ENCODE measurements at regions not wholly inside any gene's neighbourhood (a gene's known extent, or its start where the extent isn't known, plus 50 kb on each side); places are given as distances from the start of the nearest gene placed in this dataset.

GRCh38 chr3:150218841-150219240, 189.3 kb upstream of the TSC22D2 start:
- TF ChIP-seq ZNF121 (CRISPR knock-in tag; conservative IDR thresholded peaks at IDR 0.05) (no peak), HNRNPUL1 (IDR thresholded peaks at IDR 0.05; ENCODE audit: low read length) (no peak), UBTF (IDR thresholded peaks at IDR 0.05; ENCODE audit: borderline replicate concordance in 1 of 2, low read depth in 2 of 2, low read length in 2 of 2) (no peak), EZH2 (IDR thresholded peaks at IDR 0.05; ENCODE audit: borderline replicate concordance, low read depth, low read length) (no peak), EP300 (IDR thresholded peaks at IDR 0.05; ENCODE audit: low read length) (no peak), JUND (IDR thresholded peaks at IDR 0.05; ENCODE audit: borderline replicate concordance, low read depth, low read length) (no peak), JUND (tag; IDR thresholded peaks at IDR 0.05; ENCODE audit: borderline replicate concordance, low read depth, low read length) (no peak), COPS2 (conservative IDR thresholded peaks at IDR 0.05) (no peak), BHLHE40 (IDR thresholded peaks at IDR 0.05; ENCODE audit: low read length) (no peak), ZNF436 (CRISPR knock-in tag; IDR thresholded peaks at IDR 0.05) (no peak), CEBPZ (IDR thresholded peaks at IDR 0.05; ENCODE audit: borderline replicate concordance, low read depth, low read length) (no peak), FOS (IDR thresholded peaks at IDR 0.05; ENCODE audit: extremely low read depth, insufficient read length) (no peak), POLR2A (conservative IDR thresholded peaks at IDR 0.05) (no peak), TFE3 (CRISPR knock-in tag; IDR thresholded peaks at IDR 0.05) (no peak)
